ENCODE measurements at regions not wholly inside any gene's neighbourhood (a gene's known extent, or its start where the extent isn't known, plus 50 kb on each side); places are given as distances from the start of the nearest gene placed in this dataset.

GRCh38 chr2:180191432-180192124, 184.5 kb upstream of the CWC22 start:
- no peak for TF ChIP-seq GATA2 (IDR thresholded peaks at IDR 0.05; ENCODE audit: low read depth, low read length)
- no peak for TF ChIP-seq GATA3 (IDR thresholded peaks at IDR 0.05; ENCODE audit: low read depth, low read length)

GRCh38 chr2:180190851-180191250, 183.8 kb upstream of the CWC22 start:
- TF ChIP-seq GATA2 (IDR thresholded peaks at IDR 0.05; ENCODE audit: low read depth, low read length) (no peak), GATA3 (IDR thresholded peaks at IDR 0.05; ENCODE audit: low read depth, low read length) (no peak)

- no peak for TF ChIP-seq GATA3 (IDR thresholded peaks at IDR 0.05; ENCODE audit: low read depth, low read length)
- no peak for TF ChIP-seq GATA2 (IDR thresholded peaks at IDR 0.05; ENCODE audit: low read depth, low read length)
Observed at GRCh38 chr2:180187611-180188010, 180.5 kb upstream of the CWC22 start.

- TF ChIP-seq GATA2 (IDR thresholded peaks at IDR 0.05; ENCODE audit: low read depth, low read length) (no peak), GATA3 (IDR thresholded peaks at IDR 0.05; ENCODE audit: low read depth, low read length) (no peak)
Observed at GRCh38 chr2:180184506-180184905, 177.4 kb upstream of the CWC22 start.

- TF ChIP-seq GATA3 (IDR thresholded peaks at IDR 0.05; ENCODE audit: low read depth, low read length): no peak
- TF ChIP-seq GATA2 (IDR thresholded peaks at IDR 0.05; ENCODE audit: low read depth, low read length): no peak
Observed at GRCh38 chr2:180180511-180180910, 173.4 kb upstream of the CWC22 start.

GRCh38 chr2:180177534-180177933, 170.4 kb upstream of the CWC22 start:
- 0 out of 2 replicates have a peak, but pooled peaks have one; percentile 41 for TF ChIP-seq GATA3 (IDR thresholded peaks at IDR 0.05; ENCODE audit: low read depth, low read length)
- no peak for TF ChIP-seq GATA2 (IDR thresholded peaks at IDR 0.05; ENCODE audit: low read depth, low read length)

- TF ChIP-seq GATA2 (IDR thresholded peaks at IDR 0.05; ENCODE audit: low read depth, low read length) (no peak), GATA3 (IDR thresholded peaks at IDR 0.05; ENCODE audit: low read depth, low read length) (no peak)
Observed at GRCh38 chr2:180175736-180176135, 168.6 kb upstream of the CWC22 start.

- TF ChIP-seq GATA2 (IDR thresholded peaks at IDR 0.05; ENCODE audit: low read depth, low read length): no peak
- no peak for TF ChIP-seq GATA3 (IDR thresholded peaks at IDR 0.05; ENCODE audit: low read depth, low read length)
Observed at GRCh38 chr2:180174580-180174979, 167.5 kb upstream of the CWC22 start.

- TF ChIP-seq GATA3 (IDR thresholded peaks at IDR 0.05; ENCODE audit: low read depth, low read length): no peak
- no peak for TF ChIP-seq GATA2 (IDR thresholded peaks at IDR 0.05; ENCODE audit: low read depth, low read length)
Observed at GRCh38 chr2:180169474-180169873, 162.4 kb upstream of the CWC22 start.

GRCh38 chr2:180161415-180161814, 154.3 kb upstream of the CWC22 start:
- no peak for TF ChIP-seq GATA3 (IDR thresholded peaks at IDR 0.05; ENCODE audit: low read depth, low read length)
- no peak for TF ChIP-seq GATA2 (IDR thresholded peaks at IDR 0.05; ENCODE audit: low read depth, low read length)

GRCh38 chr2:180159921-180160320, 152.8 kb upstream of the CWC22 start:
- no peak for TF ChIP-seq GATA3 (IDR thresholded peaks at IDR 0.05; ENCODE audit: low read depth, low read length)
- no peak for TF ChIP-seq GATA2 (IDR thresholded peaks at IDR 0.05; ENCODE audit: low read depth, low read length)

- TF ChIP-seq GATA2 (IDR thresholded peaks at IDR 0.05; ENCODE audit: low read depth, low read length): no peak
- TF ChIP-seq GATA3 (IDR thresholded peaks at IDR 0.05; ENCODE audit: low read depth, low read length): no peak
Observed at GRCh38 chr2:180158961-180159360, 151.9 kb upstream of the CWC22 start.

GRCh38 chr2:180156651-180157050, 149.6 kb upstream of the CWC22 start:
- TF ChIP-seq GATA2 (IDR thresholded peaks at IDR 0.05; ENCODE audit: low read depth, low read length) (no peak), GATA3 (IDR thresholded peaks at IDR 0.05; ENCODE audit: low read depth, low read length) (no peak)

- TF ChIP-seq GATA2 (IDR thresholded peaks at IDR 0.05; ENCODE audit: low read depth, low read length) (no peak), GATA3 (IDR thresholded peaks at IDR 0.05; ENCODE audit: low read depth, low read length) (no peak)
Observed at GRCh38 chr2:180150606-180151005, 143.5 kb upstream of the CWC22 start.

- no peak for TF ChIP-seq GATA3 (IDR thresholded peaks at IDR 0.05; ENCODE audit: low read depth, low read length)
- no peak for TF ChIP-seq GATA2 (IDR thresholded peaks at IDR 0.05; ENCODE audit: low read depth, low read length)
Observed at GRCh38 chr2:180146541-180146940, 139.4 kb upstream of the CWC22 start.

GRCh38 chr2:180146114-180146513, 139.0 kb upstream of the CWC22 start:
- TF ChIP-seq GATA3 (IDR thresholded peaks at IDR 0.05; ENCODE audit: low read depth, low read length) (no peak), GATA2 (IDR thresholded peaks at IDR 0.05; ENCODE audit: low read depth, low read length) (no peak)
